ENCODE measurements at regions not wholly inside any gene's neighbourhood (a gene's known extent, or its start where the extent isn't known, plus 50 kb on each side); places are given as distances from the start of the nearest gene placed in this dataset.

DNA sequence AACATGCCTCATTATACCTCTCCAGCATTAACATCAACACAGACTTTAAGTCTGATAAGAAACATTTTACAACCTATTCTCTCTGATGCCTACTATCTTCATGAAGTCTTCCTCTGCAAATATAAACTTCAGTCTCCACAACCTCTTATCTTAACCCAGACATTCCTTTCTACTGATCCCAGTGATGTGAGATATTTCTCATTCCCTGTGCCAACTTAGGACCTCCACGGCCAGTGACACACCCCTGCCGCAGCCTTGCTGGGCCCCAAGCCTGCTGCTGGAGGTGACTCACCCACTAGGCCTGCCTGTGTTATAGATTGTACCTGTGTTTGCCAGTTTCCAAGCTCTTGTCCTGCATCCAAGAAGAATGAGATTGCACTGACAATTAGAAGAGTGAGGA, 734.5 kb upstream of the CADM2 start:
- no peak overlapping the region for H3K4me3 ChIP-seq (ENCODE audit: low read depth, low read length)
- TF ChIP-seq, protein P1, sequence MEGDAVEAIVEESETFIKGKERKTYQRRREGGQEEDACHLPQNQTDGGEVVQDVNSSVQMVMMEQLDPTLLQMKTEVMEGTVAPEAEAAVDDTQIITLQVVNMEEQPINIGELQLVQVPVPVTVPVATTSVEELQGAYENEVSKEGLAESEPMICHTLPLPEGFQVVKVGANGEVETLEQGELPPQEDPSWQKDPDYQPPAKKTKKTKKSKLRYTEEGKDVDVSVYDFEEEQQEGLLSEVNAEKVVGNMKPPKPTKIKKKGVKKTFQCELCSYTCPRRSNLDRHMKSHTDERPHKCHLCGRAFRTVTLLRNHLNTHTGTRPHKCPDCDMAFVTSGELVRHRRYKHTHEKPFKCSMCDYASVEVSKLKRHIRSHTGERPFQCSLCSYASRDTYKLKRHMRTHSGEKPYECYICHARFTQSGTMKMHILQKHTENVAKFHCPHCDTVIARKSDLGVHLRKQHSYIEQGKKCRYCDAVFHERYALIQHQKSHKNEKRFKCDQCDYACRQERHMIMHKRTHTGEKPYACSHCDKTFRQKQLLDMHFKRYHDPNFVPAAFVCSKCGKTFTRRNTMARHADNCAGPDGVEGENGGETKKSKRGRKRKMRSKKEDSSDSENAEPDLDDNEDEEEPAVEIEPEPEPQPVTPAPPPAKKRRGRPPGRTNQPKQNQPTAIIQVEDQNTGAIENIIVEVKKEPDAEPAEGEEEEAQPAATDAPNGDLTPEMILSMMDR (IDR thresholded peaks at IDR 0.05; ENCODE audit: low read depth, low read length, missing control alignments), result no peak
- DNase-seq (ENCODE audit: low read depth), result no peak

DNA sequence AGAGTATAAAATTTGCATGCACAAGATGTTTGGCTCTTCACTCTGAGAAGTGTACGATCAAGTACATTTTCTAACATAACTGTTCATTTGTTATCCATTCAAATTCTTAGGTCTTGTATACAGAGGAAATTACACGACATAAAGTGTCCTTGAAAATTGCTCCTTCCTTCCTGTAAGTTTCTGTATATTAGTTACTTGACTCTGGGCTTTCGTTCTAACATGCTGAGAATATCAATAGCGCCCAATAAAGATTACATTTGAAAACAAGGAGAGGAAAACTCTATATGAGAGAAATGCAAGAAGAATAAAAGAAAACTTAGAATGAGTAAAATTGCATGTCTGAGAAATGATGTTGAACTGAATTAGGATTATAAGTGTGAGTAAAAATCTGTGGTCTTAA, 722.5 kb upstream of the CADM2 start:
- TF ChIP-seq, protein P1 (IDR thresholded peaks at IDR 0.05; ENCODE audit: low read depth, low read length, missing control alignments), result no peak
- H3K4me3 ChIP-seq (ENCODE audit: low read depth, low read length), result no peak overlapping the region
- no peak for DNase-seq (ENCODE audit: low read depth)

DNA sequence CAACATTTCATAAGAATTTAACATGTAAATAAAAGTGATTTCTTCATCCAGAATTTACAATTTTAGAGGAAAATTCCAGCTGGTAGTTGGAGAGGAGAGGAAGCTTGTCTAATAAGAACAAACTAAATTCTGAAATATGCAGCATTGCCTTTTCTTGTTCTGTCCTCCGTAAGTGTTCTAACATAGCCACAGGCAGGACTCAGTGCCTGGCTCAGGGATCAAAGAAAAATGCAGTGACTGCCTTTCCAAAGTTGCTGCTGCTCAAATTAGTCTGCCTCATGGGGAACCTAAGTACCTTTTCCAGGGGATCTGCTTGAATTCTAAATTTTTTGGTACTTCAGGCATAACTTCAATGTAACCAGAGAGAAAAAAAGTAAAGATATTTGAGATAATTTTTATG, 713.0 kb upstream of the CADM2 start:
- H3K4me3 ChIP-seq (ENCODE audit: low read depth, low read length), result no peak overlapping the region
- DNase-seq (ENCODE audit: low read depth), result no peak
- TF ChIP-seq, protein P1 (IDR thresholded peaks at IDR 0.05; ENCODE audit: low read depth, low read length, missing control alignments), result no peak

DNA sequence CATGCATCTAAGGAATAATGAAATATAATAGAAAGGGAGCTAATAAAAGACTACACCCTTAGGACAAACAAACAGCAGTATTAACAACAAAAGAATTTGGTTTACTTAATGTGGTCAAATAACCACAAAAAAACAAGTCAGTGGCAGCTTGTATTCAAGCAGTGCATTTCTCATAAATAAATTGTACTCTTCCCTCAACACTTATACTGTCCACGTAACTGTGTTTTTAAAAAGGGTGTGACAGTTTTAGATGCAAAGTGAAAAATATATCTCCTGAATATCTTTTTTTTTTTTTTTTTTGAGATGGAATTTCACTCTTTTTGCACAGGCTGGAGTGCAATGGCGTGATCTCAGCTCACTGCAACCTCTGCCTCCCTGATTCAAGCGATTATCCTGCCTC, 698.2 kb upstream of the CADM2 start:
- H3K4me3 ChIP-seq (ENCODE audit: low read depth, low read length), result no peak overlapping the region
- TF ChIP-seq, protein P1 (IDR thresholded peaks at IDR 0.05; ENCODE audit: low read depth, low read length, missing control alignments), result no peak

DNA sequence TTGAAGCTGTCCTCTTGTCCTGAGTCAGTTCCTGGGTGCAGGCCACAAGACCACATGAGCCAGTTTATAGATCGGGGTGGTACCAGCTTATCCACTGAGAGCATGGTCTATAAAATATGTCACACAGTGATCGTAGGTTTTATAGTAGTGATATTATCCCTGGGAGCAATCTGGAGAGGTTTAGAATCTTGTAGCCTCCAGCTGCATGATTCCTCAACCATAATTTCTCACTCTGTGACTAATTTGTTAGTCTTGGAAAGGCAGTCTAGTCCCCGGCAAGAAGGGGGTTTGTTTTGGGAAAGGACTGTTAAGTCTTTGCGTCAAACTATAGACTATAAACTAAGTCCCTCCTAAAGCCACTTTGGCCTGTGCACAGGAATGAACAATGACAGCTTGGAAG, 693.0 kb upstream of the CADM2 start:
- TF ChIP-seq, protein P1 (IDR thresholded peaks at IDR 0.05; ENCODE audit: low read depth, low read length, missing control alignments), result no peak

More for the DNA sequence above, 698.2 kb upstream of the CADM2 start:
- DNase-seq (ENCODE audit: low read depth), result no peak

DNA sequence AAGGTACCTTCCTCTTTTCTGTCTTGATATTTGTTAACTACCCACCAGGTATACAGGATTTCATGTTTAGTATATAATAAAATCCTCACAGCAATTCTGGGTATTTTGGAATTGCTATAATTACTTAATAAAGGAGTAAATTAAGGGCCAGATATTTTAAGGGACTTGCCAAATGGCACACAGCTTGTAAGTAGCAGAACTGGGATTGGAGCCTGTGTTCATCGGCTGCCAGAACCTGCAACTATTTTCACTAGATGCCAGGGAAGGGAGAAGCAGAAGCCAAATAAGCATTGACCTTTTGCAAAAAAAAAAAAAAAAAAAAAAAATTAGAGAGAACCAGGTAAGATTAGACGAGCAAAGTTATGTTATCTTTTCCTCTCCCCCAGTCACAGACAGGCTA, 683.3 kb upstream of the CADM2 start:
- H3K4me3 ChIP-seq (ENCODE audit: low read depth, low read length), result no peak overlapping the region
- TF ChIP-seq, protein P1 (IDR thresholded peaks at IDR 0.05; ENCODE audit: low read depth, low read length, missing control alignments), result no peak
- DNase-seq (ENCODE audit: low read depth), result no peak

More for the DNA sequence above, 693.0 kb upstream of the CADM2 start:
- DNase-seq (ENCODE audit: low read depth), result no peak
- no peak overlapping the region for H3K4me3 ChIP-seq (ENCODE audit: low read depth, low read length)

DNA sequence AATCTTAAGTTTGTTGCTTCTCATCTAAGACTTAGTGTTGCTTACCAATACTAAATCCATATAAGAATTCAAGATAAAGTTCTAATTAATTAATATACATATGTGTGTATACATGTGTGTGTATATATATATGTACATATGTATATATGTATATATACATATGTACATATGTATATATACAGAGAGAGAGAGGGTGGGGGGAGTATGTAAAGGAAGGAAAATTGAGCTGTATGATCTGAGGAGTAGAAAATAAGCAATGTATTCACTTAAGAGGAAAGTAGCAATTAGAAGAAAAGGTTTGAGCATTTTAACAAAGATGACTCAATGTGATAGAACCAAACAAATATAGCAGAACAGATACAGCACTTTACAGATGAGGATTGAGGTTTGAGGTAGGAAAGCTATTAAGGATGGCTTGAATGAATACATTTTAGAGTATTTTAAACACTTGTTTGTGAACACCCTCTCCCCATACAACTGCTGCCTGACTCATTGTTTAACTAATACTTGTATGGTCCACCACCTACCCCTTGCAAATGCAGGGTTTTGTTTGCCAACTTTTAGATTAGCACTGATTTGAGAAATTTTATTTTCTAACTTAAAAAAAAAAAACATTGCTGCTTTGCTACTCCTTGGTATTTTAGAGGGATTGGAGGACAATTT, 681.1 kb upstream of the CADM2 start:
- TF ChIP-seq, protein P1 (IDR thresholded peaks at IDR 0.05; ENCODE audit: low read depth, low read length, missing control alignments), result no peak
- no peak overlapping the region for H3K4me3 ChIP-seq (ENCODE audit: low read depth, low read length)
- no peak for DNase-seq (ENCODE audit: low read depth)

All from GM12864 (cell line).